Ishikawa (cell line): ENCODE measurements at regions not wholly inside any gene's neighbourhood (a gene's known extent, or its start where the extent isn't known, plus 50 kb on each side); places are given as distances from the start of the nearest gene placed in this dataset.

ENCODE experiments used
- CEBPB ChIP-seq: IDR thresholded peaks from 2 replicates; pipeline ENCODE4 v1.6.1; 2012
- CREB1 ChIP-seq: IDR thresholded peaks from 2 replicates; pipeline ENCODE4 v1.6.1; 2012; ENCODE audit warnings: low read depth
- EGR1 ChIP-seq: IDR thresholded peaks from 2 replicates; pipeline ENCODE4 v1.6.1; 2012
- EP300 ChIP-seq: IDR thresholded peaks from 2 replicates; pipeline ENCODE4 v1.6.1; 2012; ENCODE audit warnings: borderline replicate concordance
- FOXM1 ChIP-seq: IDR thresholded peaks from 2 replicates; pipeline ENCODE4 v1.6.1; 2012; ENCODE audit warnings: low read depth, borderline replicate concordance
- NFIC ChIP-seq: IDR thresholded peaks from 2 replicates; pipeline ENCODE4 v1.6.1; 2012
- RAD21 ChIP-seq: IDR thresholded peaks from 2 replicates; pipeline ENCODE4 v1.6.1; 2012; ENCODE audit warnings: low read depth
- REST ChIP-seq: IDR thresholded peaks from 2 replicates; pipeline ENCODE4 v1.6.1; 2012; ENCODE audit warnings: low read depth, mild to moderate bottlenecking
- TAF1 ChIP-seq: IDR thresholded peaks from 2 replicates; pipeline ENCODE4 v1.6.1; 2012; ENCODE audit warnings: low read depth, mild to moderate bottlenecking
- TCF12 ChIP-seq: IDR thresholded peaks from 2 replicates; pipeline ENCODE4 v1.6.1; 2012; ENCODE audit warnings: low read depth
- TEAD4 ChIP-seq: IDR thresholded peaks from 2 replicates; pipeline ENCODE4 v1.6.1; 2012
- USF1 ChIP-seq: IDR thresholded peaks from 2 replicates; pipeline ENCODE4 v1.6.1; 2012
- YY1 ChIP-seq: IDR thresholded peaks from 2 replicates; pipeline ENCODE4 v1.6.1; 2012; ENCODE audit warnings: low read depth
- ZBTB7A ChIP-seq: IDR thresholded peaks from 2 replicates; pipeline ENCODE4 v1.6.1; 2012; ENCODE audit warnings: low read depth
- TF ChIP-seq, protein P1 (sequence below): IDR thresholded peaks from 2 replicates; pipeline ENCODE4 v1.6.1; 2012

GRCh38 chr5:56475689-56476486, 242.8 kb upstream of the ANKRD55 start:
- no peak for TF ChIP-seq USF1
- no peak for TF ChIP-seq FOXM1
- TF ChIP-seq REST, result no peak

- TF ChIP-seq NFIC (no peak), TCF12 (no peak), ZBTB7A (no peak), YY1 (no peak), RAD21 (no peak), CEBPB (no peak), USF1 (no peak), TEAD4 (no peak), EGR1 (no peak)
Observed at GRCh38 chr5:56471707-56472106, 238.6 kb upstream of the ANKRD55 start.

DNA sequence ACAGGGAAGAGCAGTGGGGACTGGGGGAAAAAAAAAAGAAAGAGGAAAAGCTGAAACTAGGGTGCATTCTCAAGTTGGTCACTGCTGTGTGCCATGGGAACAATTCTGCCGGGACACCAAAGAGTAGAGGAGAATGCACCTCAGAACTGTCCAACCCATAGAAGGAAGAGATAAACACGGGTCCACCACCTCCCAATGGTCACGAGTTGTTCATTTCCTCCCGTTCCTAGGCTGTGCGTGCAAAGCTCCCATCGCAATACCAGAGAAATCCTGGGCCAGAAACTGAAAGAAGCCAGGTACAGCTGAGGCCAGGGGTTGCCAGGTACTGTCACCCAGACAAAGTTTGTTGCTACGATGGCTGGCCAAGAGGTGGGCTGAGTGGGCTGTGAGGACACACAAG, 236.9 kb upstream of the ANKRD55 start:
- no peak for TF ChIP-seq YY1
- no peak for TF ChIP-seq TAF1

GRCh38 chr5:56468277-56468676, 235.1 kb upstream of the ANKRD55 start:
- no peak for TF ChIP-seq CEBPB
- no peak for TF ChIP-seq REST

DNA sequence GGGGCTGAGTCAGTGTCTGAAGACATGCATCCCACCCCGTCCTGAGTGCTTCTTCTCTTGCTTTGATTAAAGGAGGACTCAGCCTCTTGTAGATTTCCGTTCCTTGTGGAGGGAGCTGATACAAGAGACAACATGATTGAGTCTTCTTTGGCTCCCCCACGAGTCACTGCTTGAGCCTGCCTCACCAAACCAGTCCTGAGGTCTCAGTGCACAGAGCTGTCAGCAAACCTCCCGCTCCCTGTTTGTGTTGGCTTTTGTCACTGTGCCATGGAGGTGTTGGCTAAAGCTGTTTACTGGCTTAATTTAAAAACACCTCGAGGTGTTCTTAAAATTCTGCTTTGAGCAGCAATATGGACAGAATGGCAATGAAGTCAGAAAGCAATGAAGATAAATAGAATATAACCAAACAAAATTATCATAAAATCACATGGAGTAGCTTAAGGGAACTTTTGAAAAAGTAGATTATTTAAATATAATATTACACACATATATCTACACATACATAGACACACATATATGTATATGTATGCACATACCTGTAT, 234.1 kb upstream of the ANKRD55 start:
- TF ChIP-seq CEBPB (no peak), RAD21 (no peak), ZBTB7A (no peak), EGR1 (no peak), USF1 (no peak), TEAD4 (no peak), EP300 (no peak), YY1 (no peak), CREB1 (no peak), NFIC (no peak), TAF1 (no peak), FOXM1 (no peak), TCF12 (no peak), REST (no peak)
- TF ChIP-seq, protein P1, sequence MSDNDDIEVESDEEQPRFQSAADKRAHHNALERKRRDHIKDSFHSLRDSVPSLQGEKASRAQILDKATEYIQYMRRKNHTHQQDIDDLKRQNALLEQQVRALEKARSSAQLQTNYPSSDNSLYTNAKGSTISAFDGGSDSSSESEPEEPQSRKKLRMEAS, result no peak
